Adrenal gland (tissue), 5 donors: ENCODE measurements at regions not wholly inside any gene's neighbourhood (a gene's known extent, or its start where the extent isn't known, plus 50 kb on each side); places are given as distances from the start of the nearest gene placed in this dataset.

Experiments
- POLR2A ChIP-seq, 2 donors: fragments of 450-650 bp; IDR thresholded peaks; one replicate each; pipeline ENCODE4 v1.6.1; 2017; ENCODE audit warnings: antibody characterized with exemption in 2 of 2, mild to moderate bottlenecking in 2 of 2, moderate library complexity in 1 of 2
- TF ChIP-seq, protein P1 (sequence below), 6 experiments: fragments of 450-650 bp in 4 of 6; fragments of 200-600 bp in 2 of 6; sonication (generic) in 1 of 6; IDR thresholded peaks; 1 replicate in 5 of 6; 2 replicates in 1 of 6; pipeline versions ENCODE4 v1.5.1 to v1.8.0; 2016 to 2021; ENCODE audit warnings: antibody characterized with exemption in 6 of 6, mild to moderate bottlenecking in 2 of 6, moderate library complexity in 1 of 6
- donor health status: DM: no; HTN: no; CAD: no.

DNA sequence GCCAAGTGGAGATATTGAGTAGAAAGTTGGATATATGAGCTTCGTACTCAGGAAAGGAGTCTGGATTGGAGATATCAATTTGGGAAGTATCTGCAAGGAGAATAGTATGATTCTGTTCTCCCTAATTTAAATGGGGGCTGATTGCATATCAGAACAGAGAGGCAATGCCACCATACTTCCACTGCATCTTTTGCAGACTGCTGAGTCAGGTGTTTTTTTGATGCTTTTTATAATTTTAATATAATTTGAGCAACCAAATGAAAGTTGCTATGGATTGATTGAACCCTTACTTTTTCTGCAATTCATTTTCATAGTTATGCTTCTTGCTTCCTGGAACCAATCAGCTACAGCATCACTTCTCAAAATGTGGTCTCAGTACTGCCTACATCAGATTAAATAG lies 590.3 kb downstream of the USP25 start:
- TF ChIP-seq, protein P1, sequence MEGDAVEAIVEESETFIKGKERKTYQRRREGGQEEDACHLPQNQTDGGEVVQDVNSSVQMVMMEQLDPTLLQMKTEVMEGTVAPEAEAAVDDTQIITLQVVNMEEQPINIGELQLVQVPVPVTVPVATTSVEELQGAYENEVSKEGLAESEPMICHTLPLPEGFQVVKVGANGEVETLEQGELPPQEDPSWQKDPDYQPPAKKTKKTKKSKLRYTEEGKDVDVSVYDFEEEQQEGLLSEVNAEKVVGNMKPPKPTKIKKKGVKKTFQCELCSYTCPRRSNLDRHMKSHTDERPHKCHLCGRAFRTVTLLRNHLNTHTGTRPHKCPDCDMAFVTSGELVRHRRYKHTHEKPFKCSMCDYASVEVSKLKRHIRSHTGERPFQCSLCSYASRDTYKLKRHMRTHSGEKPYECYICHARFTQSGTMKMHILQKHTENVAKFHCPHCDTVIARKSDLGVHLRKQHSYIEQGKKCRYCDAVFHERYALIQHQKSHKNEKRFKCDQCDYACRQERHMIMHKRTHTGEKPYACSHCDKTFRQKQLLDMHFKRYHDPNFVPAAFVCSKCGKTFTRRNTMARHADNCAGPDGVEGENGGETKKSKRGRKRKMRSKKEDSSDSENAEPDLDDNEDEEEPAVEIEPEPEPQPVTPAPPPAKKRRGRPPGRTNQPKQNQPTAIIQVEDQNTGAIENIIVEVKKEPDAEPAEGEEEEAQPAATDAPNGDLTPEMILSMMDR (IDR thresholded peaks at IDR 0.05), result no peak
- no peak for TF ChIP-seq POLR2A (IDR thresholded peaks at IDR 0.05)
